GM23338 (cell line): ENCODE measurements at regions not wholly inside any gene's neighbourhood (a gene's known extent, or its start where the extent isn't known, plus 50 kb on each side); places are given as distances from the start of the nearest gene placed in this dataset.
A peak's percentile ranks its signal among the peaks of the same experiment; 100 is the strongest.

Experiments used
- ATAC-seq: fragments of 200-7000 bp; cut with Tn5 transposase; 3 replicates; pipeline ENCODE4 v1.9.1; 2020
- DNase-seq: peaks from one replicate; pipeline ENCODE4 v3.0.0-alpha.2; 2015; ENCODE audit warnings: low spot score
- H2AFZ ChIP-seq: fragments of 200-600 bp; sonication (generic); 2 replicates; pipeline ENCODE4 v1.8.0; 2016; ENCODE audit warnings: antibody characterized with exemption, mild to moderate bottlenecking, moderate library complexity
- H3F3A ChIP-seq: fragments of 200-600 bp; sonication (generic); replicated peaks from 2 replicates; pipeline ENCODE4 v1.8.0; 2017; ENCODE audit warnings: antibody characterized with exemption, mixed run types, low read depth
- H3K27ac ChIP-seq: fragments of 200-600 bp; sonication (generic); 2 replicates; pipeline ENCODE4 v1.6.1; 2016; ENCODE audit warnings: low read depth
- H3K27me3 ChIP-seq: fragments of 200-600 bp; sonication (generic); 2 replicates; pipeline ENCODE4 v1.8.0; 2016; ENCODE audit warnings: mild to moderate bottlenecking, mixed run types, moderate library complexity; ENCODE audit not compliant: insufficient read depth
- H3K36me3 ChIP-seq: fragments of 200-600 bp; sonication (generic); 2 replicates; pipeline ENCODE4 v1.8.0; 2016; ENCODE audit warnings: mild to moderate bottlenecking; ENCODE audit not compliant: insufficient read depth
- H3K4me1 ChIP-seq: fragments of 200-600 bp; sonication (generic); 2 replicates; pipeline ENCODE4 v1.8.0; 2016; ENCODE audit warnings: mild to moderate bottlenecking, moderate library complexity; ENCODE audit not compliant: insufficient read depth
- H3K4me2 ChIP-seq: fragments of 200-600 bp; sonication (generic); 2 replicates; pipeline ENCODE4 v1.7.1; 2017; ENCODE audit warnings: mixed run types
- H3K4me3 ChIP-seq: fragments of 200-600 bp; sonication (generic); 2 replicates; pipeline ENCODE4 v1.6.1; 2016; ENCODE audit warnings: mixed run types
- H3K79me2 ChIP-seq: fragments of 200-600 bp; sonication (generic); replicated peaks from 2 replicates; pipeline ENCODE4 v1.8.0; 2017; ENCODE audit warnings: mild to moderate bottlenecking; ENCODE audit not compliant: insufficient read depth
- H3K9me2 ChIP-seq: fragments of 200-600 bp; sonication (generic); 2 replicates; pipeline ENCODE4 v1.8.0; 2017; ENCODE audit not compliant: insufficient read depth
- H4K20me1 ChIP-seq: fragments of 200-600 bp; sonication (generic); replicated peaks from 2 replicates; pipeline ENCODE4 v1.8.0; 2017; ENCODE audit warnings: mild to moderate bottlenecking; ENCODE audit not compliant: insufficient read depth
- H3K27ac Mint-ChIP-seq: 2 replicates; pipeline ENCODE4 v1.8.0; 2020; ENCODE audit warnings: inconsistent platforms, mild to moderate bottlenecking, moderate library complexity, mixed read lengths
- H3K27me3 Mint-ChIP-seq: 3 replicates; pipeline ENCODE4 v1.8.0; 2022; ENCODE audit warnings: low read depth, mild to moderate bottlenecking, moderate library complexity, mixed read lengths, inconsistent platforms; ENCODE audit not compliant: insufficient read depth, poor library complexity
- H3K36me3 Mint-ChIP-seq: 3 replicates; pipeline ENCODE4 v1.8.0; 2021; ENCODE audit warnings: low read depth, mild to moderate bottlenecking, inconsistent platforms, moderate library complexity, mixed read lengths
- H3K4me1 Mint-ChIP-seq: 3 replicates; pipeline ENCODE4 v1.8.0; 2020; ENCODE audit warnings: mild to moderate bottlenecking, inconsistent platforms, mixed read lengths
- H3K4me3 Mint-ChIP-seq: 3 replicates; pipeline ENCODE4 v1.8.0; 2021; ENCODE audit warnings: moderate library complexity, mild to moderate bottlenecking, inconsistent platforms, mixed read lengths
- H3K9me3 Mint-ChIP-seq: 3 replicates; pipeline ENCODE4 v1.8.0; 2020; ENCODE audit warnings: moderate library complexity, mild to moderate bottlenecking, inconsistent platforms, mixed read lengths
- CREB1 ChIP-seq: fragments of 250-450 bp; sonication (Bioruptor Pico); IDR thresholded peaks from 2 replicates; pipeline ENCODE4 v1.5.0; 2020; ENCODE audit warnings: low read depth, mild to moderate bottlenecking, moderate library complexity
- EZH2 ChIP-seq: fragments of 200-600 bp; sonication (generic); IDR thresholded peaks from one replicate; pipeline ENCODE4 v1.8.0; 2017; ENCODE audit warnings: antibody characterized with exemption, mild to moderate bottlenecking, low read depth; ENCODE audit not compliant: unreplicated experiment
- EZH2phosphoT487 ChIP-seq: fragments of 200-600 bp; sonication (generic); IDR thresholded peaks from one replicate; pipeline ENCODE4 v1.8.1; 2018; ENCODE audit warnings: antibody characterized with exemption; ENCODE audit not compliant: unreplicated experiment
- NANOG ChIP-seq: IDR thresholded peaks from 2 replicates; pipeline ENCODE4 v1.6.1; 2016; ENCODE audit warnings: antibody characterized with exemption, borderline replicate concordance
- REST ChIP-seq: IDR thresholded peaks from one replicate; pipeline ENCODE4 v1.6.1; 2018; ENCODE audit warnings: antibody characterized with exemption; ENCODE audit not compliant: unreplicated experiment
- TF ChIP-seq, protein P1 (sequence below), 2 experiments: fragments of 200-600 bp in 1 of 2; sonication (generic) in 1 of 2; conservative IDR thresholded peaks; 2 replicates each; pipeline versions ENCODE4 v1.5.1 to v1.6.1; 2016 to 2017; ENCODE audit warnings: antibody characterized with exemption in 2 of 2, low read depth in 2 of 2, mild to moderate bottlenecking in 2 of 2, moderate library complexity in 1 of 2

DNA sequence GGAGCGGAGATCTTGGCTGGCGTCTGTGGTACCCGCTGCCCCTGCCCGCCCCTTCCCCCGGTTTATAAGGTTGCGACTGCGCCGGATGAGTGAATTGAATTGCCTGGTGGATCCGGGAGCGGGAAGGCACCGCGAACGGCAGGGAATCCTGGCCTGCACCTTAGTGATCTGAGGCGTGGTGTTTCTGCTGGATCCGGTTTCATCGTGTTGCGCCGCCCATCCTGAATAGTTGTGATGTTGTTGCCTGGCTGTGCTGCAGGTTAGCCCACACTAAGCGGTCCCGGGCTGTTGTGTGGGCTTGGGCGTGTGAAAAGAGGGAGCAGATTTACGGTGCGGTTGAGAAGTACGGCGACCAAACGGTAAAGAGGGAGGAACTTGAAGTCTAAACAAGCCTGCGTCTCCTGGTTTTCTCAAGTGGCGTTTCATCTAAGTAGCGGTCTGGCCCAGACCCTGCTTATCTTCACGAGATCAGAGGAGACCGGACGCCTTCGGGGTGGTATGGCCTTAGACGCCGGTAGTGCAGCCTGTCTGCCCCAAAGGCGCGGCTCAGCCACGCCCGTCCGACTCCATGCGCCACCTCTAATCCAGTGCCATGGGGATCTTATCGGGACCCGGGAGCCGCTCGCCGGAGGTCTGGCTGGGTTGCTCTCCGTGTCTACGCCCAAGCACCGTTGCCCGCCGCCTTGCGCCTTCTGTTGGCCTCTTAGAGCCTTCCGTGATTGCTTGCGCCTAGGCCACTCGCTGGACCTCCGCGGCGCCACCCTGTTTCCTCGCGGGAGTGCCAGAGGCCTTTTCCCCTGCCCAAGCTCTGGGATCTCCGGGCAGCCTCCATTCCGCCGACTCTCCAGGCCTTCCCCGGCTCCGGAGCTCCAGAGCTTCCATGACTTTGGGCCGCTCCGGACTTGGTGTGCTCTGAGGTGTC, 87.5 kb upstream of the RHOU start:
- no peak overlapping the region for H3K27ac Mint-ChIP-seq
- H3K79me2 ChIP-seq = no peaks in the 10 kb centered on the region
- H3K27me3 Mint-ChIP-seq = peaks cover 50% of the 10 kb centered on the region
- no peaks in the 10 kb centered on the region for H3K9me3 Mint-ChIP-seq
- no peak overlapping the region for H3K27ac ChIP-seq
- peaks cover 63% of the 10 kb centered on the region for H3K27me3 ChIP-seq
- H3F3A ChIP-seq = peaks cover 16% of the 10 kb centered on the region
- H3K4me3 Mint-ChIP-seq = peak overlapping the region; percentile 80
- DNase-seq (peak; percentile 77), ATAC-seq (peak; percentile 69)
- H4K20me1 ChIP-seq = 0 out of 2 replicates have a peak, but pooled peaks cover 8% of the 10 kb centered on the region
- H3K4me1 ChIP-seq = peaks cover 7% of the 10 kb centered on the region
- H3K9me2 ChIP-seq = no peaks in the 10 kb centered on the region
- TF ChIP-seq, protein P1, sequence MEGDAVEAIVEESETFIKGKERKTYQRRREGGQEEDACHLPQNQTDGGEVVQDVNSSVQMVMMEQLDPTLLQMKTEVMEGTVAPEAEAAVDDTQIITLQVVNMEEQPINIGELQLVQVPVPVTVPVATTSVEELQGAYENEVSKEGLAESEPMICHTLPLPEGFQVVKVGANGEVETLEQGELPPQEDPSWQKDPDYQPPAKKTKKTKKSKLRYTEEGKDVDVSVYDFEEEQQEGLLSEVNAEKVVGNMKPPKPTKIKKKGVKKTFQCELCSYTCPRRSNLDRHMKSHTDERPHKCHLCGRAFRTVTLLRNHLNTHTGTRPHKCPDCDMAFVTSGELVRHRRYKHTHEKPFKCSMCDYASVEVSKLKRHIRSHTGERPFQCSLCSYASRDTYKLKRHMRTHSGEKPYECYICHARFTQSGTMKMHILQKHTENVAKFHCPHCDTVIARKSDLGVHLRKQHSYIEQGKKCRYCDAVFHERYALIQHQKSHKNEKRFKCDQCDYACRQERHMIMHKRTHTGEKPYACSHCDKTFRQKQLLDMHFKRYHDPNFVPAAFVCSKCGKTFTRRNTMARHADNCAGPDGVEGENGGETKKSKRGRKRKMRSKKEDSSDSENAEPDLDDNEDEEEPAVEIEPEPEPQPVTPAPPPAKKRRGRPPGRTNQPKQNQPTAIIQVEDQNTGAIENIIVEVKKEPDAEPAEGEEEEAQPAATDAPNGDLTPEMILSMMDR (conservative IDR thresholded peaks at IDR 0.05; ENCODE audit: low read depth in 2 of 2) = no peak
- TF ChIP-seq EZH2phosphoT487 (peak; percentile 64), EZH2 (peak; percentile 36)
- peak overlapping the region; percentile 78 for H3K4me3 ChIP-seq
- peak overlapping the region; percentile 93 for H2AFZ ChIP-seq
- H3K36me3 Mint-ChIP-seq = no peaks in the 10 kb centered on the region; the same call in 2 of the 3 replicates
- peaks cover 12% of the 10 kb centered on the region; the same call in 2 of the 3 replicates for H3K4me1 Mint-ChIP-seq
- peak overlapping the region; percentile 90 for H3K4me2 ChIP-seq
- H3K36me3 ChIP-seq = no peaks in the 10 kb centered on the region

DNA sequence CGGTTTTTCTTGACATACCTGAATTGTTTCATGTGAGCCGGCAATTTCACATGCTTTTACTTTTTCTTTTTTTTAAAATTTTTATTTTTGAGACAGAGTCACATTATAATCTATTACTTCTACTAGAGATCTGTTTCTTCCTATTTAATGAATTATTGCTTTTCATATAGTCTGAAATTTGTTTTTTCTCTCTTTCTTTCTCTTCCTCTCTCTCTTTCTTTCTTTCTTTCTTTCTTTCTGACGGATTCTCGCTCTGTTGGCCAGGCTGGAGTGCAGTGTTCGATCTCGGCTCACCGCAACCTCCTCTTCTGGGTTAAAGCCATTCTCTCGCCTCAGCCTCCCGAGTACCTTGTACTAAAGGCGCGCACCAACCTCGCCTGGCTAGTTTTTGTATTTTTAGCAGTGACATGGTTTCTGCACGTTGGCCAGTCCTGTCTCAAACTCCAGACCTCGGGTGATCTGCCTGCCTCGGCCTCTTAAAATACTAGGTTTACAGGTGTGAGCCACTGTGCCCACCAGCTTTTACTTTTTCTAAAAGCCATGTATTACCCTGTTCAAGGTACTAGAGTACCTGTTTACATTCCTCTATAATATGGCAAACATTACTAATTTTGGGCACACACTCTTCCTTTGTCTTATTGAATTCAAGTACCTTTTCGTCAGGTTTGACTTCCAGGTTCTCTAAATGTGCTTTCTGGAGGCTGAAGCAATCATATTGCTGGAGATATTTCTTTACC, 86.5 kb upstream of the RHOU start:
- DNase-seq (no peak), ATAC-seq (no peak)
- Histone ChIP-seq H3K4me1 (peaks cover 7% of the 10 kb centered on the region), H3F3A (peaks cover 16% of the 10 kb centered on the region), H3K27ac (no peak overlapping the region), H4K20me1 (0 out of 2 replicates have a peak, but pooled peaks cover 8% of the 10 kb centered on the region), H2AFZ (no peak overlapping the region; the same call in 1 of the 2 replicates), H3K36me3 (no peaks in the 10 kb centered on the region), H3K4me2 (peak overlapping the region; percentile 90), H3K79me2 (no peaks in the 10 kb centered on the region), H3K4me3 (peak overlapping the region; percentile 78), H3K9me2 (no peaks in the 10 kb centered on the region), H3K27me3 (peaks cover 63% of the 10 kb centered on the region)
- peak overlapping the region; percentile 80 for H3K4me3 Mint-ChIP-seq
- H3K36me3 Mint-ChIP-seq = no peaks in the 10 kb centered on the region; the same call in 2 of the 3 replicates
- no peaks in the 10 kb centered on the region for H3K9me3 Mint-ChIP-seq
- peaks cover 50% of the 10 kb centered on the region for H3K27me3 Mint-ChIP-seq
- H3K4me1 Mint-ChIP-seq = peaks cover 12% of the 10 kb centered on the region; the same call in 2 of the 3 replicates
- TF ChIP-seq NANOG (no peak), REST (no peak), EZH2 (peak; percentile 39), CREB1 (no peak)
- H3K27ac Mint-ChIP-seq = no peak overlapping the region
